IMR-90 (cell line): ENCODE measurements at regions not wholly inside any gene's neighbourhood (a gene's known extent, or its start where the extent isn't known, plus 50 kb on each side); places are given as distances from the start of the nearest gene placed in this dataset.

ENCODE experiments used
- ATAC-seq: fragments of 200-7000 bp; cut with Tn5 transposase; 2 replicates; pipeline ENCODE4 v1.9.1; 2020; ENCODE audit warnings: low read depth, mild to moderate bottlenecking, moderate library complexity
- BruUV-seq: library from RNA; stranded (reverse); fragments of 400-500 nt; replicated peaks from 2 replicates; lab custom pipeline; 2021; lab: Mats Ljungman, UMichigan
- CTCF ChIA-PET: fragments of 300-600 bp; formaldehyde crosslinking; extraction: SDS; loops from one replicate; lab custom pipeline; 2021; ENCODE audit warnings: antibody characterized with exemption; lab: Yijun Ruan, JAX
- POLR2A ChIA-PET: fragments of 300-600 bp; sonication (Branson Sonifier 250); formaldehyde crosslinking; loops from one replicate; lab custom pipeline; 2022; ENCODE audit warnings: antibody characterized with exemption; ENCODE audit not compliant: unreplicated experiment; lab: Charles Lee
- DNase-seq: peaks from one replicate; pipeline ENCODE4 v3.0.0; 2013
- H2AFZ ChIP-seq: replicated peaks from 2 replicates; pipeline ENCODE3; 2013; ENCODE audit warnings: low read length, mild to moderate bottlenecking; ENCODE audit not compliant: poor library complexity
- H2AK5ac ChIP-seq: 2 replicates; pipeline ENCODE4 v1.6.1; 2013; ENCODE audit warnings: low read depth, low read length, inconsistent platforms
- H2AK9ac ChIP-seq: replicated peaks from 2 replicates; pipeline ENCODE3; 2013; ENCODE audit warnings: mild to moderate bottlenecking, low read depth, low read length, moderate library complexity; ENCODE audit not compliant: poor library complexity
- H2BK120ac ChIP-seq: 2 replicates; pipeline ENCODE4 v1.6.1; 2013; ENCODE audit warnings: low read depth, low read length, inconsistent platforms
- H2BK15ac ChIP-seq: 3 replicates; pipeline ENCODE4 v1.6.1; 2013; ENCODE audit warnings: low read depth, low read length, inconsistent platforms
- H2BK20ac ChIP-seq: 2 replicates; pipeline ENCODE4 v1.6.1; 2013; ENCODE audit warnings: low read depth, mild to moderate bottlenecking, inconsistent platforms, low read length, moderate library complexity
- H2BK5ac ChIP-seq: 2 replicates; pipeline ENCODE4 v1.6.1; 2013; ENCODE audit warnings: mild to moderate bottlenecking, low read depth, low read length, inconsistent platforms; ENCODE audit not compliant: poor library complexity, severe bottlenecking
- H3K14ac ChIP-seq: replicated peaks from 2 replicates; pipeline ENCODE4 v1.6.1; 2013; ENCODE audit warnings: low read depth, low read length, inconsistent platforms
- H3K18ac ChIP-seq: 2 replicates; pipeline ENCODE4 v1.6.1; 2013; ENCODE audit warnings: low read depth, low read length, control low read depth
- H3K23ac ChIP-seq: 2 replicates; pipeline ENCODE4 v1.6.1; 2013; ENCODE audit warnings: low read depth, low read length, inconsistent platforms
- H3K27ac ChIP-seq: 2 replicates; pipeline ENCODE4 v1.5.1; 2013; ENCODE audit warnings: mild to moderate bottlenecking, control low read depth, low read length; ENCODE audit not compliant: insufficient read depth
- H3K27me3 ChIP-seq: 2 replicates; pipeline ENCODE4 v1.6.1; 2013; ENCODE audit warnings: low read length; ENCODE audit not compliant: control insufficient read depth, insufficient read depth
- H3K36me3 ChIP-seq: 2 replicates; pipeline ENCODE4 v1.6.1; 2013; ENCODE audit warnings: low read length, mixed read lengths; ENCODE audit not compliant: control insufficient read depth, insufficient read depth
- H3K4ac ChIP-seq: 2 replicates; pipeline ENCODE4 v1.6.1; 2013; ENCODE audit warnings: low read depth, low read length, inconsistent platforms
- H3K4me1 ChIP-seq: 2 replicates; pipeline ENCODE4 v1.6.1; 2013; ENCODE audit warnings: low read length, mixed read lengths; ENCODE audit not compliant: control insufficient read depth, insufficient read depth
- H3K4me2 ChIP-seq: 2 replicates; pipeline ENCODE4 v1.6.1; 2013; ENCODE audit warnings: low read depth, mild to moderate bottlenecking, control low read depth, low read length, moderate library complexity
- H3K4me3 ChIP-seq: 2 replicates; pipeline ENCODE4 v1.5.1; 2013; ENCODE audit warnings: low read depth, mild to moderate bottlenecking, control low read depth, low read length, moderate library complexity; ENCODE audit not compliant: insufficient read depth
- H3K56ac ChIP-seq: 2 replicates; pipeline ENCODE4 v1.6.1; 2013; ENCODE audit warnings: low read length, inconsistent platforms; ENCODE audit not compliant: insufficient read depth; ENCODE audit errors: extremely low read depth
- H3K79me1 ChIP-seq, 2 experiments: 2 replicates each; pipeline ENCODE4 v1.6.1; 2013; ENCODE audit warnings: low read length in 2 of 2, inconsistent platforms in 1 of 2, low read depth in 1 of 2
- H3K9ac ChIP-seq: 2 replicates; pipeline ENCODE4 v1.6.1; 2013; ENCODE audit warnings: low read depth, low read length, control low read depth
- H3K9me1 ChIP-seq: 2 replicates; pipeline ENCODE4 v1.6.1; 2013; ENCODE audit warnings: low read length, inconsistent platforms; ENCODE audit not compliant: insufficient read depth
- H3K9me3 ChIP-seq: 2 replicates; pipeline ENCODE4 v1.6.1; 2013; ENCODE audit warnings: low read length; ENCODE audit not compliant: control insufficient read depth, insufficient read depth
- H4K20me1 ChIP-seq: 2 replicates; pipeline ENCODE4 v1.6.1; 2013; ENCODE audit warnings: low read length, inconsistent platforms; ENCODE audit not compliant: insufficient read depth
- H4K5ac ChIP-seq: 2 replicates; pipeline ENCODE4 v1.6.1; 2013; ENCODE audit warnings: mild to moderate bottlenecking, low read depth, low read length, control low read depth
- H4K8ac ChIP-seq, 2 experiments: 2 replicates each; pipeline ENCODE4 v1.6.1; 2013; ENCODE audit warnings: low read depth in 2 of 2, low read length in 2 of 2, control low read depth in 1 of 2, inconsistent platforms in 1 of 2
- H4K91ac ChIP-seq: 2 replicates; pipeline ENCODE4 v1.6.1; 2013; ENCODE audit warnings: low read depth, low read length, inconsistent platforms; ENCODE audit not compliant: insufficient read depth
- FOS ChIP-seq: fragments of 150-350 bp; IDR thresholded peaks from 2 replicates; pipeline ENCODE4 v1.6.1; 2016; ENCODE audit warnings: low read depth, low read length
- MAFK ChIP-seq: IDR thresholded peaks from 2 replicates; pipeline ENCODE4 v1.6.1; 2012; ENCODE audit warnings: low read depth, low read length, improper control_type of control experiment
- NFE2L2 ChIP-seq: fragments of 150-350 bp; IDR thresholded peaks from 2 replicates; pipeline ENCODE4 v1.6.1; 2016; ENCODE audit warnings: low read depth, mild to moderate bottlenecking, low read length
- POLR2A ChIP-seq: IDR thresholded peaks from 2 replicates; pipeline ENCODE4 v1.6.1; 2012; ENCODE audit warnings: mild to moderate bottlenecking, low read depth, low read length
- WGBS, 2 experiments: methylation state at CpG; one replicate each; pipeline versions ENCODE4 v1.1.5 to v1.1.7; 2013; ENCODE audit warnings: missing lambda C conversion rate in 2 of 2; ENCODE audit not compliant: insufficient read length in 1 of 2; ENCODE audit errors: extremely low coverage in 2 of 2; 5-methylcytosine and 5-hydroxymethylcytosine counted together
- dilution Hi-C: fragments of 300-500 bp; cut with HindIII; formaldehyde crosslinking; loops from one replicate; pipeline ENCODE4 v1.14.3; 2018; ENCODE audit warnings: low sequenced_read_pairs; ENCODE audit not compliant: unreplicated experiment
- in situ Hi-C: fragments of 300-500 bp; cut with MboI; formaldehyde crosslinking; loops from 3 replicates; pipeline ENCODE4 v1.14.3; 2019; ENCODE audit warnings: low sequenced_read_pairs, inconsistent platforms, mixed read lengths
- intact Hi-C: fragments of 100-400 bp; cut with micrococcal nuclease; formaldehyde crosslinking; loops from 2 replicates; pipeline ENCODE4 v1.10.0; 2022
- TF ChIP-seq, protein P1 (sequence below): fragments of 150-350 bp; IDR thresholded peaks from 2 replicates; pipeline ENCODE4 v1.6.1; 2017; ENCODE audit warnings: mild to moderate bottlenecking, antibody characterized with exemption, low read length, low read depth
- TF ChIP-seq, protein P2 (sequence below): fragments of 150-350 bp; IDR thresholded peaks from 2 replicates; pipeline ENCODE4 v1.6.1; 2016; ENCODE audit warnings: low read depth, mild to moderate bottlenecking, low read length, moderate library complexity, borderline replicate concordance

- Histone ChIP-seq H3K9me3 (no peaks in the 10 kb centered on the region), H3K4me1 (no peaks in the 10 kb centered on the region), H3K4me3 (no peak overlapping the region), H3K27me3 (no peaks in the 10 kb centered on the region), H2AFZ (no peak overlapping the region), H3K9me1 (no peaks in the 10 kb centered on the region), H2AK5ac (no peak overlapping the region), H2BK15ac (no peak overlapping the region), H4K20me1 (no peaks in the 10 kb centered on the region), H2AK9ac (no peak overlapping the region), H4K91ac (no peak overlapping the region), H3K18ac (no peak overlapping the region), H2BK20ac (no peak overlapping the region), H3K27ac (no peak overlapping the region), H4K5ac (no peak overlapping the region), H3K23ac (no peak overlapping the region), H4K8ac (no peak overlapping the region), H2BK120ac (no peak overlapping the region), H3K4ac (no peak overlapping the region), H3K14ac (no peak overlapping the region), H3K9ac (no peak overlapping the region), H3K79me1 (no peaks in the 10 kb centered on the region), H3K56ac (no peak overlapping the region), H3K36me3 (no peaks in the 10 kb centered on the region), H2BK5ac (no peak overlapping the region), H3K4me2 (no peak overlapping the region)
- intact Hi-C loops (no loop called here), in situ Hi-C loops (no loop called here), dilution Hi-C loops (no loop called here)
- no CpG with 5 or more reads among the region's 1 CpG for WGBS, 2 experiments
- CTCF ChIA-PET = no interaction called here
- TF ChIP-seq, protein P1, sequence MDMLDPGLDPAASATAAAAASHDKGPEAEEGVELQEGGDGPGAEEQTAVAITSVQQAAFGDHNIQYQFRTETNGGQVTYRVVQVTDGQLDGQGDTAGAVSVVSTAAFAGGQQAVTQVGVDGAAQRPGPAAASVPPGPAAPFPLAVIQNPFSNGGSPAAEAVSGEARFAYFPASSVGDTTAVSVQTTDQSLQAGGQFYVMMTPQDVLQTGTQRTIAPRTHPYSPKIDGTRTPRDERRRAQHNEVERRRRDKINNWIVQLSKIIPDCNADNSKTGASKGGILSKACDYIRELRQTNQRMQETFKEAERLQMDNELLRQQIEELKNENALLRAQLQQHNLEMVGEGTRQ = no peak
- TF ChIP-seq, protein P2, sequence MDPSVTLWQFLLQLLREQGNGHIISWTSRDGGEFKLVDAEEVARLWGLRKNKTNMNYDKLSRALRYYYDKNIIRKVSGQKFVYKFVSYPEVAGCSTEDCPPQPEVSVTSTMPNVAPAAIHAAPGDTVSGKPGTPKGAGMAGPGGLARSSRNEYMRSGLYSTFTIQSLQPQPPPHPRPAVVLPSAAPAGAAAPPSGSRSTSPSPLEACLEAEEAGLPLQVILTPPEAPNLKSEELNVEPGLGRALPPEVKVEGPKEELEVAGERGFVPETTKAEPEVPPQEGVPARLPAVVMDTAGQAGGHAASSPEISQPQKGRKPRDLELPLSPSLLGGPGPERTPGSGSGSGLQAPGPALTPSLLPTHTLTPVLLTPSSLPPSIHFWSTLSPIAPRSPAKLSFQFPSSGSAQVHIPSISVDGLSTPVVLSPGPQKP = no peak
- TF ChIP-seq FOS (no peak), MAFK (no peak), NFE2L2 (no peak), POLR2A (no peak)
- ATAC-seq (no peak), DNase-seq (no peak)
- POLR2A ChIA-PET = no interaction called here
- no TSS peak for BruUV-seq
Measured at GRCh38 chr3:17795280-17795679, 52.8 kb upstream of the TBC1D5 start.
